GM12878 (cell line): ENCODE measurements at regions not wholly inside any gene's neighbourhood (a gene's known extent, or its start where the extent isn't known, plus 50 kb on each side); places are given as distances from the start of the nearest gene placed in this dataset.

ENCODE experiments used
- ATAC-seq: fragments of 200-7000 bp; cut with Tn5 transposase; 3 replicates; pipeline ENCODE4 v1.9.1; 2020; ENCODE audit warnings: mild to moderate bottlenecking, moderate library complexity
- BruUV-seq: library from RNA; stranded (reverse); fragments of 400-500 nt; replicated peaks from 2 replicates; lab custom pipeline; 2021; lab: Mats Ljungman, UMichigan
- CTCF ChIA-PET: fragments of 300-600 bp; sonication (Branson Sonifier 250); formaldehyde crosslinking; extraction: SDS; loops from one replicate; lab custom pipeline; 2021; ENCODE audit warnings: inconsistent platforms; lab: Yijun Ruan, JAX
- POLR2A ChIA-PET: fragments of 350-600 bp; formaldehyde crosslinking; extraction: SDS; loops from one replicate; lab custom pipeline; 2021; ENCODE audit warnings: inconsistent platforms; lab: Charles Lee
- RAD21 ChIA-PET: fragments of 300-600 bp; sonication (Branson Sonifier 250); formaldehyde crosslinking; loops from one replicate; lab custom pipeline; 2023; ENCODE audit warnings: antibody characterized with exemption; ENCODE audit not compliant: unreplicated experiment; lab: Charles Lee
- SMC1A ChIA-PET: fragments of 300-600 bp; sonication (Branson Sonifier 250); formaldehyde crosslinking; loops from one replicate; lab custom pipeline; 2023; ENCODE audit not compliant: unreplicated experiment, uncharacterized antibody; lab: Charles Lee
- DNase-seq: peaks from one replicate; pipeline ENCODE4 v3.0.0-alpha.2; 2011; ENCODE audit warnings: low read depth, low spot score
- FAIRE-seq: peaks from 3 replicates; lab custom pipeline; 2011; peaks lifted over from hg19 to GRCh38; lab: Jason Lieb, UNC
- H2AFZ ChIP-seq: 2 replicates; pipeline ENCODE4 v1.6.0; 2011; ENCODE audit warnings: low read depth, low read length, control low read depth; ENCODE audit not compliant: control insufficient read depth
- H3K27ac ChIP-seq: 2 replicates; pipeline ENCODE4 v1.5.1; 2011; ENCODE audit warnings: control low read depth; ENCODE audit not compliant: control insufficient read depth, insufficient read depth
- H3K27me3 ChIP-seq, 2 experiments: replicated peaks in 1 of 2; 2 replicates each; pipeline versions ENCODE4 v1.6.0 to v1.6.1; 2011; ENCODE audit warnings: low read length in 1 of 2; ENCODE audit not compliant: control insufficient read depth in 2 of 2, insufficient read depth in 2 of 2
- H3K36me3 ChIP-seq, 2 experiments: 2 replicates each; pipeline ENCODE4 v1.5.1; 2011; ENCODE audit warnings: low read length in 1 of 2; ENCODE audit not compliant: control insufficient read depth in 2 of 2, insufficient read depth in 2 of 2
- H3K4me1 ChIP-seq: 2 replicates; pipeline ENCODE4 v1.6.1; 2011; ENCODE audit warnings: mild to moderate bottlenecking, low read length, moderate library complexity, mixed read lengths; ENCODE audit not compliant: control insufficient read depth, insufficient read depth
- H3K4me2 ChIP-seq: 2 replicates; pipeline ENCODE4 v1.6.0; 2011; ENCODE audit warnings: control low read depth; ENCODE audit not compliant: control insufficient read depth, insufficient read depth
- H3K4me3 ChIP-seq: fragments of 200-600 bp; sonication (generic); 2 replicates; pipeline ENCODE4 v1.5.1; 2016
- H3K79me2 ChIP-seq: 2 replicates; pipeline ENCODE4 v1.6.0; 2011; ENCODE audit warnings: low read length; ENCODE audit not compliant: control insufficient read depth, insufficient read depth
- H3K9ac ChIP-seq: 2 replicates; pipeline ENCODE4 v1.8.0; 2011; ENCODE audit warnings: low read length, control low read depth, mixed read lengths; ENCODE audit not compliant: control insufficient read depth, insufficient read depth
- H3K9me3 ChIP-seq: replicated peaks from 3 replicates; pipeline ENCODE4 v1.5.1; 2011; ENCODE audit warnings: mild to moderate bottlenecking, low read length; ENCODE audit not compliant: control insufficient read depth, insufficient read depth
- H4K20me1 ChIP-seq: 2 replicates; pipeline ENCODE4 v1.6.0; 2011; ENCODE audit not compliant: control insufficient read depth, insufficient read depth
- KLF5 ChIP-seq: fragments of 450-650 bp; IDR thresholded peaks from 2 replicates; pipeline ENCODE4 v1.6.1; 2014; ENCODE audit warnings: mild to moderate bottlenecking; ENCODE audit not compliant: partially characterized antibody
- MYB ChIP-seq: fragments of 150-350 bp; IDR thresholded peaks from 2 replicates; pipeline ENCODE4 v1.6.1; 2014; ENCODE audit warnings: mild to moderate bottlenecking, low read depth, low read length, borderline replicate concordance
- NFIC ChIP-seq: IDR thresholded peaks from 2 replicates; pipeline ENCODE4 v1.6.1; 2012; ENCODE audit warnings: low read depth, mild to moderate bottlenecking, inconsistent platforms, low read length, moderate library complexity
- PBX3 ChIP-seq: IDR thresholded peaks from 2 replicates; pipeline ENCODE4 v1.6.1; 2011; ENCODE audit warnings: mild to moderate bottlenecking, low read depth, low read length, moderate library complexity; ENCODE audit not compliant: insufficient replicate concordance
- PML ChIP-seq: IDR thresholded peaks from 2 replicates; pipeline ENCODE4 v1.6.1; 2012; ENCODE audit warnings: low read length, inconsistent platforms
- RAD51 ChIP-seq: fragments of 450-650 bp; IDR thresholded peaks from 2 replicates; pipeline ENCODE4 v1.6.1; 2016; ENCODE audit warnings: moderate library complexity, mild to moderate bottlenecking, inconsistent platforms
- STAT3 ChIP-seq: IDR thresholded peaks from 2 replicates; pipeline ENCODE4 v1.6.1; 2011; ENCODE audit warnings: low read depth, low read length, improper control_type of control experiment
- USF1 ChIP-seq: IDR thresholded peaks from 2 replicates; pipeline ENCODE4 v1.6.1; 2011; ENCODE audit warnings: borderline replicate concordance, low read depth, mild to moderate bottlenecking, moderate library complexity, mixed read lengths, low read length; ENCODE audit not compliant: insufficient read depth; ENCODE audit errors: extremely low read length
- WRNIP1 ChIP-seq: IDR thresholded peaks from 2 replicates; pipeline ENCODE4 v1.6.1; 2011; ENCODE audit warnings: low read depth, low read length, improper control_type of control experiment, borderline replicate concordance
- WGBS: methylation state at CpG from one replicate; pipeline ENCODE4 v1.1.6; 2016; ENCODE audit warnings: low lambda C conversion rate; ENCODE audit not compliant: insufficient replicate concordance, insufficient coverage; ENCODE audit errors: missing lambda C conversion rate; 5-methylcytosine and 5-hydroxymethylcytosine counted together
- in situ Hi-C: fragments of 300-500 bp; cut with MboI; formaldehyde crosslinking; loops from 9 replicates; pipeline ENCODE4 v1.14.3; 2018; ENCODE audit warnings: mixed read lengths
- intact Hi-C: fragments of 100-400 bp; cut with micrococcal nuclease; formaldehyde crosslinking; loops from one replicate; pipeline ENCODE4 v1.14.2; 2022; ENCODE audit not compliant: unreplicated experiment

DNA sequence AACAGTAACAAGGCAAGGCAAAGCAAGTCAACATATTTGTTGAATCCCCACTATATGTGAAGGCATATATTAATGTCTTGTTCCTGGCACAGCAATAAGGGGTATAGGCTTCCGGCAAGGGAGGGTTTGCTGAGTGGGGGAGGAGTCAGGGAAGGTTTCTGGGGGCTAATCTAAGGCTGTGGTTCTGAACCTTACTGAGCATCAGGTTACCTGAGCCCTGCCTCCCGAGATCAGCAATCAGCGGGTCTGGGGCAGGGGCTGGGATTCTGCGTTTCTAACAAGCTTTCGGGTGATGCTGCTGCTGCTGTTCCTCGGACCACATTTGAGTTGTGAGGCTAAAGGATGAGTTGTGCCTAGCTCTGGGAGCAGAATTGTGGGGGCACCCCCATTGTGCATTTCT, 401.7 kb upstream of the SPRED2 start:
- Histone ChIP-seq H3K4me2 (no peak overlapping the region), H3K27ac (no peak overlapping the region), H4K20me1 (no peaks in the 10 kb centered on the region), H3K36me3 (no peaks in the 10 kb centered on the region), H3K4me1 (no peaks in the 10 kb centered on the region), H3K9ac (no peak overlapping the region), H2AFZ (no peak overlapping the region), H3K9me3 (no peaks in the 10 kb centered on the region), H3K4me3 (no peak overlapping the region), H3K79me2 (no peaks in the 10 kb centered on the region), H3K27me3 (no peaks in the 10 kb centered on the region)
- ATAC-seq = no peak
- ChIA-PET RAD21 (no interaction called here), CTCF (no interaction called here), POLR2A (no interaction called here), SMC1A (no interaction called here)
- no peak for TF ChIP-seq USF1
- no peak for TF ChIP-seq PBX3
- TF ChIP-seq WRNIP1 = no peak
- TF ChIP-seq RAD51 = no peak
- no peak for TF ChIP-seq PML
- TF ChIP-seq KLF5 = no peak
- no peak for TF ChIP-seq NFIC
- TF ChIP-seq MYB = no peak
- no peak for TF ChIP-seq STAT3
- in situ Hi-C loops (no loop called here), intact Hi-C loops (no loop called here)
- 32% methylated on average over 6 of the region's 6 CpGs for WGBS
- no peak for FAIRE-seq
- no TSS peak for BruUV-seq
- no peak for DNase-seq
